ENCODE measurements at regions not wholly inside any gene's neighbourhood (a gene's known extent, or its start where the extent isn't known, plus 50 kb on each side); places are given as distances from the start of the nearest gene placed in this dataset.
A peak's percentile ranks its signal among the peaks of the same experiment; 100 is the strongest.

GRCh38 chr6:22838345-22838744 is 269.0 kb downstream of the HDGFL1 start (continued):
- TF ChIP-seq ZNF530 (tag by site-specific recombination; IDR thresholded peaks at IDR 0.05; ENCODE audit: low read depth), result no peak
- TF ChIP-seq ZNF23 (tag by site-specific recombination; IDR thresholded peaks at IDR 0.05; ENCODE audit: borderline replicate concordance), result no peak
- TF ChIP-seq ZNF549 (tag by site-specific recombination; IDR thresholded peaks at IDR 0.05), result 0 out of 2 replicates have a peak, but pooled peaks have one; percentile 6
- peak; percentile 75 for TF ChIP-seq SETDB1 (IDR thresholded peaks at IDR 0.05; ENCODE audit: insufficient read length, low read length)
- TF ChIP-seq TRIM28 (IDR thresholded peaks at IDR 0.05; ENCODE audit: borderline replicate concordance, low read length), result peak; percentile 52; the same call in 1 of the 2 replicates
- TF ChIP-seq BCL11B (tag by site-specific recombination; IDR thresholded peaks at IDR 0.05; ENCODE audit: low read depth), result no peak
- no peak for TF ChIP-seq ZNF707 (tag by site-specific recombination; IDR thresholded peaks at IDR 0.05)
- TF ChIP-seq ZSCAN16 (tag by site-specific recombination; IDR thresholded peaks at IDR 0.05), result no peak
- no peak for TF ChIP-seq ZNF654 (tag by site-specific recombination; IDR thresholded peaks at IDR 0.05; ENCODE audit: low read depth)
- no peak for TF ChIP-seq ZNF175 (tag by site-specific recombination; IDR thresholded peaks at IDR 0.05)
- no peak for TF ChIP-seq ZNF280C (tag by site-specific recombination; IDR thresholded peaks at IDR 0.05)
- no peak for TF ChIP-seq ZNF146 (tag by site-specific recombination; IDR thresholded peaks at IDR 0.05)

GRCh38 chr6:22845467-22845866 is 276.1 kb downstream of the HDGFL1 start:
- Histone ChIP-seq H3K27ac (ENCODE audit: extremely low read depth, low read depth, low read length) (no peak overlapping the region), H3K4me3 (ENCODE audit: low read depth, low read length) (no peak overlapping the region), H3K4me1 (ENCODE audit: control insufficient read depth, insufficient read depth, low read length) (no peaks in the 10 kb centered on the region), H3K9me3 (ENCODE audit: control insufficient read depth, insufficient read depth, low read depth, low read length) (no peaks in the 10 kb centered on the region), H3K36me3 (ENCODE audit: control insufficient read depth in 2 of 2, insufficient read depth in 1 of 2, low read length in 2 of 2) (no peaks in the 10 kb centered on the region)
- ChIA-PET CTCF (no interaction called here), POLR2A (no interaction called here)
- TF ChIP-seq GLIS2 (tag by site-specific recombination; IDR thresholded peaks at IDR 0.05), result no peak
- TF ChIP-seq ZNF341 (tag by site-specific recombination; IDR thresholded peaks at IDR 0.05; ENCODE audit: low read depth), result no peak
- TF ChIP-seq ZBTB26 (tag by site-specific recombination; optimal IDR thresholded peaks at IDR 0.05), result no peak
- TF ChIP-seq ZNF121 (tag by site-specific recombination; IDR thresholded peaks at IDR 0.05), result no peak
- TF ChIP-seq SETDB1 (IDR thresholded peaks at IDR 0.05; ENCODE audit: insufficient read length, low read length), result no peak
- no peak for TF ChIP-seq ZNF350 (tag by site-specific recombination; IDR thresholded peaks at IDR 0.05)
- TF ChIP-seq ZNF23 (tag by site-specific recombination; IDR thresholded peaks at IDR 0.05; ENCODE audit: borderline replicate concordance), result no peak
- TF ChIP-seq ZNF747 (tag by site-specific recombination; IDR thresholded peaks at IDR 0.05), result no peak
- TF ChIP-seq ZNF600 (tag by site-specific recombination; IDR thresholded peaks at IDR 0.05), result no peak
- TF ChIP-seq ZBTB10 (tag by site-specific recombination; IDR thresholded peaks at IDR 0.05), result no peak
- TF ChIP-seq PRDM6 (tag by site-specific recombination; IDR thresholded peaks at IDR 0.05), result no peak
- TF ChIP-seq ZBTB48 (tag by site-specific recombination; IDR thresholded peaks at IDR 0.05), result no peak
- TF ChIP-seq ZNF558 (tag by site-specific recombination; IDR thresholded peaks at IDR 0.05), result no peak
- TF ChIP-seq ZNF19 (tag by site-specific recombination; IDR thresholded peaks at IDR 0.05; ENCODE audit: low read depth), result no peak
- no peak for TF ChIP-seq ZSCAN5A (tag by site-specific recombination; IDR thresholded peaks at IDR 0.05)
- no peak for TF ChIP-seq ZNF24 (tag by site-specific recombination; IDR thresholded peaks at IDR 0.05)
- no peak for TF ChIP-seq ZNF157 (tag by site-specific recombination; IDR thresholded peaks at IDR 0.05)
